Ovary (tissue), 3 donors: ENCODE measurements at regions not wholly inside any gene's neighbourhood (a gene's known extent, or its start where the extent isn't known, plus 50 kb on each side); places are given as distances from the start of the nearest gene placed in this dataset.

Source experiments
- EP300 ChIP-seq: sonication (generic); formaldehyde crosslinking; IDR thresholded peaks from one replicate; pipeline ENCODE4 v1.6.1; 2017; ENCODE audit warnings: antibody characterized with exemption
- TF ChIP-seq, protein P1 (sequence below), 3 donors: fragments of 450-650 bp in 2 of 3; fragments of 200-600 bp in 1 of 3; IDR thresholded peaks; one replicate each; pipeline versions ENCODE4 v1.5.1 to v1.8.0; 2016 to 2022; ENCODE audit warnings: antibody characterized with exemption in 3 of 3, mild to moderate bottlenecking in 1 of 3
- donor health status: DM: no; HTN: no; CAD: no.

- TF ChIP-seq, protein P1, sequence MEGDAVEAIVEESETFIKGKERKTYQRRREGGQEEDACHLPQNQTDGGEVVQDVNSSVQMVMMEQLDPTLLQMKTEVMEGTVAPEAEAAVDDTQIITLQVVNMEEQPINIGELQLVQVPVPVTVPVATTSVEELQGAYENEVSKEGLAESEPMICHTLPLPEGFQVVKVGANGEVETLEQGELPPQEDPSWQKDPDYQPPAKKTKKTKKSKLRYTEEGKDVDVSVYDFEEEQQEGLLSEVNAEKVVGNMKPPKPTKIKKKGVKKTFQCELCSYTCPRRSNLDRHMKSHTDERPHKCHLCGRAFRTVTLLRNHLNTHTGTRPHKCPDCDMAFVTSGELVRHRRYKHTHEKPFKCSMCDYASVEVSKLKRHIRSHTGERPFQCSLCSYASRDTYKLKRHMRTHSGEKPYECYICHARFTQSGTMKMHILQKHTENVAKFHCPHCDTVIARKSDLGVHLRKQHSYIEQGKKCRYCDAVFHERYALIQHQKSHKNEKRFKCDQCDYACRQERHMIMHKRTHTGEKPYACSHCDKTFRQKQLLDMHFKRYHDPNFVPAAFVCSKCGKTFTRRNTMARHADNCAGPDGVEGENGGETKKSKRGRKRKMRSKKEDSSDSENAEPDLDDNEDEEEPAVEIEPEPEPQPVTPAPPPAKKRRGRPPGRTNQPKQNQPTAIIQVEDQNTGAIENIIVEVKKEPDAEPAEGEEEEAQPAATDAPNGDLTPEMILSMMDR (IDR thresholded peaks at IDR 0.05) = no peak
- no peak for TF ChIP-seq EP300
Measured at GRCh38 chr14:98608071-98609060, 663.6 kb downstream of the BCL11B start.
